ENCODE measurements at regions not wholly inside any gene's neighbourhood (a gene's known extent, or its start where the extent isn't known, plus 50 kb on each side); places are given as distances from the start of the nearest gene placed in this dataset.

- TF ChIP-seq EGR1 (IDR thresholded peaks at IDR 0.05; ENCODE audit: borderline replicate concordance in 1 of 2, low read depth in 2 of 2, low read length in 2 of 2), result no peak
- TF ChIP-seq REST (IDR thresholded peaks at IDR 0.05; ENCODE audit: low read depth, low read length), result no peak
- no peak for TF ChIP-seq CTCF (IDR thresholded peaks at IDR 0.05 in 2 of 3, conservative IDR thresholded peaks at IDR 0.05 in 1 of 3; ENCODE audit: control insufficient read depth in 2 of 3, extremely low read depth in 1 of 3, insufficient read depth in 1 of 3, low read depth in 3 of 3, low read length in 3 of 3)
- no peak for TF ChIP-seq POLR2AphosphoS5 (IDR thresholded peaks at IDR 0.05; ENCODE audit: low read length)
- TF ChIP-seq SMAD1 (IDR thresholded peaks at IDR 0.05; ENCODE audit: low read depth, partially characterized antibody), result no peak
- no peak for TF ChIP-seq CEBPZ (IDR thresholded peaks at IDR 0.05; ENCODE audit: low read depth, low read length)
Measured at GRCh38 chr7:115709664-115710063, 320.9 kb downstream of the TFEC start.
